Adrenal gland (tissue), 5 donors: ENCODE measurements at regions not wholly inside any gene's neighbourhood (a gene's known extent, or its start where the extent isn't known, plus 50 kb on each side); places are given as distances from the start of the nearest gene placed in this dataset.

Experiments used
- CTCF ChIP-seq, 6 experiments: fragments of 450-650 bp in 4 of 6; fragments of 200-600 bp in 2 of 6; sonication (generic) in 1 of 6; IDR thresholded peaks; 1 replicate in 5 of 6; 2 replicates in 1 of 6; pipeline versions ENCODE4 v1.5.1 to v1.8.0; 2016 to 2021; ENCODE audit warnings: antibody characterized with exemption in 6 of 6, mild to moderate bottlenecking in 2 of 6, moderate library complexity in 1 of 6
- POLR2A ChIP-seq, 2 donors: fragments of 450-650 bp; IDR thresholded peaks; one replicate each; pipeline ENCODE4 v1.6.1; 2017; ENCODE audit warnings: antibody characterized with exemption in 2 of 2, mild to moderate bottlenecking in 2 of 2, moderate library complexity in 1 of 2
- donor health status: DM: no; HTN: no; CAD: no.

GRCh38 chr2:20877960-20878359 is 55.1 kb upstream of the LDAH start:
- no peak for TF ChIP-seq CTCF (IDR thresholded peaks at IDR 0.05)
- TF ChIP-seq POLR2A (IDR thresholded peaks at IDR 0.05): no peak
